ENCODE measurements at regions not wholly inside any gene's neighbourhood (a gene's known extent, or its start where the extent isn't known, plus 50 kb on each side); places are given as distances from the start of the nearest gene placed in this dataset.
A peak's percentile ranks its signal among the peaks of the same experiment; 100 is the strongest.

- no peak for DNase-seq
- H3K79me2 ChIP-seq (ENCODE audit: low read depth) = no peaks in the 10 kb centered on the region
- H3K36me3 ChIP-seq (ENCODE audit: low read depth) = no peaks in the 10 kb centered on the region
- H3K27me3 ChIP-seq (ENCODE audit: insufficient read depth, low read depth) = no peaks in the 10 kb centered on the region
- no peaks in the 10 kb centered on the region for H3K9me3 ChIP-seq (ENCODE audit: insufficient read depth, low read depth)
- no peaks in the 10 kb centered on the region for H3K9me2 ChIP-seq (ENCODE audit: insufficient read depth)
- intact Hi-C loops (cut with micrococcal nuclease; ENCODE audit: unreplicated experiment) = no loop called here
- H2AFZ ChIP-seq = no peak overlapping the region
- no peak overlapping the region for H3K27ac ChIP-seq
- ChIA-PET POLR2A (ENCODE audit: unreplicated experiment) (interaction anchor here (0.7 kb wide), 1 partner anchor 47 kb away, joined by 6 read pairs; no protein-coding TSS in a partner anchor), CTCF (no interaction called here)
- TF ChIP-seq CTCF (conservative IDR thresholded peaks at IDR 0.05) (no peak), EZH2 (IDR thresholded peaks at IDR 0.05; ENCODE audit: low read depth) (no peak)
- no TSS peak for BruUV-seq (replicated peaks)
- no peaks in the 10 kb centered on the region for H4K20me1 ChIP-seq (ENCODE audit: insufficient read depth)
- no peak overlapping the region for H3K4me3 ChIP-seq
- no peaks in the 10 kb centered on the region for H3F3A ChIP-seq (ENCODE audit: insufficient read depth, low read depth)
- no peak overlapping the region for H3K4me2 ChIP-seq
- H3K4me1 ChIP-seq (replicated peaks; ENCODE audit: insufficient read depth) = no peaks in the 10 kb centered on the region
These were observed 135.6 kb downstream of the PRR20E start for GRCh38 chr13:57302604-57303003.

- no peak for DNase-seq
- no peak overlapping the region for H3K4me2 ChIP-seq
- BruUV-seq (replicated peaks) = no TSS peak
- TF ChIP-seq EZH2 (IDR thresholded peaks at IDR 0.05; ENCODE audit: low read depth) = no peak
- TF ChIP-seq CTCF (conservative IDR thresholded peaks at IDR 0.05) = no peak
- ChIA-PET POLR2A (ENCODE audit: unreplicated experiment) (no interaction called here), CTCF (no interaction called here)
- peak overlapping the region; percentile 52; the same call in 1 of the 2 replicates for H2AFZ ChIP-seq
- no peaks in the 10 kb centered on the region for H3F3A ChIP-seq (ENCODE audit: insufficient read depth, low read depth)
- H3K27ac ChIP-seq = no peak overlapping the region
- no peaks in the 10 kb centered on the region for H3K4me1 ChIP-seq (replicated peaks; ENCODE audit: insufficient read depth)
- no peaks in the 10 kb centered on the region for H3K27me3 ChIP-seq (ENCODE audit: insufficient read depth, low read depth)
- H3K4me3 ChIP-seq = no peak overlapping the region
- no peaks in the 10 kb centered on the region for H4K20me1 ChIP-seq (ENCODE audit: insufficient read depth)
- intact Hi-C loops (cut with micrococcal nuclease; ENCODE audit: unreplicated experiment) = no loop called here
- no peaks in the 10 kb centered on the region for H3K9me3 ChIP-seq (ENCODE audit: insufficient read depth, low read depth)
- no peaks in the 10 kb centered on the region for H3K79me2 ChIP-seq (ENCODE audit: low read depth)
- no peaks in the 10 kb centered on the region for H3K9me2 ChIP-seq (ENCODE audit: insufficient read depth)
- H3K36me3 ChIP-seq (ENCODE audit: low read depth) = no peaks in the 10 kb centered on the region
These were observed 144.1 kb downstream of the PRR20E start for GRCh38 chr13:57311009-57311586.

GRCh38 chr13:57314897-57315520 lies 148.0 kb downstream of the PRR20E start:
- Histone ChIP-seq H3K4me1 (replicated peaks; ENCODE audit: insufficient read depth) (no peaks in the 10 kb centered on the region), H3K79me2 (ENCODE audit: low read depth) (no peaks in the 10 kb centered on the region), H4K20me1 (ENCODE audit: insufficient read depth) (no peaks in the 10 kb centered on the region), H3K27me3 (ENCODE audit: insufficient read depth, low read depth) (no peaks in the 10 kb centered on the region), H2AFZ (no peak overlapping the region), H3K9me3 (ENCODE audit: insufficient read depth, low read depth) (no peaks in the 10 kb centered on the region), H3K36me3 (ENCODE audit: low read depth) (no peaks in the 10 kb centered on the region), H3K27ac (no peak overlapping the region), H3K9me2 (ENCODE audit: insufficient read depth) (no peaks in the 10 kb centered on the region), H3K4me3 (no peak overlapping the region), H3F3A (ENCODE audit: insufficient read depth, low read depth) (no peaks in the 10 kb centered on the region), H3K4me2 (no peak overlapping the region)
- TF ChIP-seq EZH2 (IDR thresholded peaks at IDR 0.05; ENCODE audit: low read depth) = no peak
- no peak for TF ChIP-seq CTCF (conservative IDR thresholded peaks at IDR 0.05)
- intact Hi-C loops (cut with micrococcal nuclease; ENCODE audit: unreplicated experiment) = no loop called here
- BruUV-seq (replicated peaks) = no TSS peak
- DNase-seq = no peak
- ChIA-PET POLR2A (ENCODE audit: unreplicated experiment) (no interaction called here), CTCF (no interaction called here)
